DOHH2 (cell line): ENCODE measurements at regions not wholly inside any gene's neighbourhood (a gene's known extent, or its start where the extent isn't known, plus 50 kb on each side); places are given as distances from the start of the nearest gene placed in this dataset.

ENCODE experiments used
- CTCF ChIP-seq: fragments of 200-600 bp; sonication (generic); IDR thresholded peaks from one replicate; pipeline ENCODE4 v1.5.1; 2014; ENCODE audit warnings: antibody characterized with exemption, mild to moderate bottlenecking, low read depth, low read length; ENCODE audit not compliant: poor library complexity, severe bottlenecking
- EZH2phosphoT487 ChIP-seq: fragments of 200-600 bp; sonication (generic); IDR thresholded peaks from 2 replicates; pipeline ENCODE4 v1.6.1; 2017; ENCODE audit warnings: borderline replicate concordance, mild to moderate bottlenecking, antibody characterized with exemption, low read length, moderate library complexity, mixed read lengths

DNA sequence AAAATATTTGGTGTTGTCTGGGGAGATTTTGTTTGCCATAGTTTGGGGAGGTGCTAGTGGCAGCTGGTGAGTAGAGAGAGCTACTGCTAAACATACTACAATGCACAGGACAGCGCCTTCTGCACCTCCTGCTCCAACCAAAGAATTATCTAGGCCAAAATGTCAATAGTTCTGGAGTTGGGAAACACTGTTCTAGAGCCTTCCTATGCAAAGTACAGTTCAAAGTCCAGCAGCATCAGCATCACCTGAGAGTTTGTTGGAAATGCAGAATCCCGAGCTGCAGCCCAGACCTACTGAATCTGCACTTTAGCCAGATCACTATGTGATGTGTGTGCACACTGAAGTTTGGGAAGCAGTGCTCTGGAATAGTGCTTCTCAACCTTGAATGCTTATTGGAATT, 290.7 kb downstream of the TCF7L2 start:
- TF ChIP-seq CTCF: no peak
- no peak for TF ChIP-seq EZH2phosphoT487
